ENCODE measurements at regions not wholly inside any gene's neighbourhood (a gene's known extent, or its start where the extent isn't known, plus 50 kb on each side); places are given as distances from the start of the nearest gene placed in this dataset.

GRCh38 chr13:47646298-47646697 lies 354.8 kb downstream of the SUCLA2 start:
- no peak overlapping the region for H3K4me2 ChIP-seq (ENCODE audit: insufficient read depth, insufficient read length, low read length)
- no CpG with 5 or more reads among the region's 1 CpG for WGBS (ENCODE audit: extremely low coverage, insufficient read length, low lambda C conversion rate)

More at GRCh38 chr13:47646298-47646697, 354.8 kb downstream of the SUCLA2 start:
- Histone ChIP-seq H3T11ph (ENCODE audit: low read length) (no peak overlapping the region), H3K27me3 (ENCODE audit: insufficient read depth, low read length) (no peaks in the 10 kb centered on the region), H2BK120ac (ENCODE audit: low read depth, low read length, poor library complexity, severe bottlenecking) (no peak overlapping the region), H2BK5ac (ENCODE audit: insufficient read length, low read length) (no peak overlapping the region), H4K5ac (ENCODE audit: insufficient read length, low read depth, low read length) (no peak overlapping the region), H3K56ac (ENCODE audit: insufficient read length, low read depth, low read length) (no peak overlapping the region), H4K8ac (replicated peaks; ENCODE audit: insufficient read length, low read depth, low read length) (no peak overlapping the region), H3K79me1 (ENCODE audit: insufficient read depth, low read depth, low read length, poor library complexity, severe bottlenecking) (no peaks in the 10 kb centered on the region), H2AK5ac (ENCODE audit: insufficient read length, low read length) (no peak overlapping the region), H3K9ac (ENCODE audit: extremely low read depth, insufficient read length, low read length) (no peak overlapping the region), H3K4ac (ENCODE audit: low read depth, low read length) (no peak overlapping the region), H2AFZ (ENCODE audit: low read length) (no peak overlapping the region), H3K18ac (ENCODE audit: insufficient read length, low read depth, low read length) (no peak overlapping the region), H2BK12ac (ENCODE audit: insufficient read length, low read depth, low read length) (no peak overlapping the region), H3K23me2 (ENCODE audit: insufficient read length, low read depth, low read length, poor library complexity, severe bottlenecking) (no peaks in the 10 kb centered on the region), H3K27ac (ENCODE audit: insufficient read length, low read depth, low read length) (no peak overlapping the region), H2BK20ac (ENCODE audit: low read depth, low read length, poor library complexity, severe bottlenecking) (no peak overlapping the region), H3K4me1 (ENCODE audit: insufficient read depth, low read length) (no peaks in the 10 kb centered on the region), H4K20me1 (ENCODE audit: control insufficient read depth, insufficient read depth, insufficient read length) (no peaks in the 10 kb centered on the region), H4K91ac (ENCODE audit: insufficient read length, low read depth, low read length) (no peak overlapping the region), H3K79me2 (ENCODE audit: insufficient read depth, low read length) (no peaks in the 10 kb centered on the region), H3K9me3 (ENCODE audit: control insufficient read depth, low read depth, low read length) (no peaks in the 10 kb centered on the region), H2BK15ac (ENCODE audit: low read depth, low read length) (no peak overlapping the region), H3K23ac (ENCODE audit: insufficient read length, low read depth, low read length) (no peak overlapping the region), H3K14ac (ENCODE audit: insufficient read depth, low read length) (no peak overlapping the region)
- Mint-ChIP-seq H3K4me1 (peaks cover 0 to 2% of the 10 kb centered on the region in 2 experiments; a peak in 1 of 4 replicates), H3K9me3 (no peaks in the 10 kb centered on the region), H3K4me3 (no peak overlapping the region), H3K27me3 (ENCODE audit: low read depth) (no peaks in the 10 kb centered on the region), H3K36me3 (ENCODE audit: insufficient read depth in 1 of 3, low read depth in 3 of 3) (no peaks in the 10 kb centered on the region), H3K27ac (no peak overlapping the region)
- no peak for TF ChIP-seq CTCF (conservative IDR thresholded peaks at IDR 0.05)
- no peak for DNase-seq

Measured in H9 (cell line).